GM12878 (cell line): ENCODE measurements at regions not wholly inside any gene's neighbourhood (a gene's known extent, or its start where the extent isn't known, plus 50 kb on each side); places are given as distances from the start of the nearest gene placed in this dataset.

Source experiments
- FOXM1 ChIP-seq: IDR thresholded peaks from 2 replicates; pipeline ENCODE4 v1.6.1; 2012; ENCODE audit warnings: low read depth, mild to moderate bottlenecking, inconsistent platforms, low read length, moderate library complexity
- GATAD2B ChIP-seq: fragments of 450-650 bp; conservative IDR thresholded peaks from 2 replicates; pipeline ENCODE4 v1.6.1; 2017; ENCODE audit warnings: low read depth, mild to moderate bottlenecking, moderate library complexity
- HDAC2 ChIP-seq: fragments of 200-600 bp; sonication (generic); IDR thresholded peaks from 2 replicates; pipeline ENCODE4 v1.6.1; 2017
- IRF4 ChIP-seq: IDR thresholded peaks from 2 replicates; pipeline ENCODE4 v1.6.1; 2011; ENCODE audit warnings: low read depth, low read length
- MLLT1 ChIP-seq: fragments of 450-650 bp; IDR thresholded peaks from 2 replicates; pipeline ENCODE4 v1.6.1; 2016; ENCODE audit warnings: mild to moderate bottlenecking
- NKRF ChIP-seq: fragments of 450-650 bp; conservative IDR thresholded peaks from 2 replicates; pipeline ENCODE4 v1.6.1; 2017; ENCODE audit warnings: mild to moderate bottlenecking, moderate library complexity
- PML ChIP-seq: IDR thresholded peaks from 2 replicates; pipeline ENCODE4 v1.6.1; 2012; ENCODE audit warnings: low read length, inconsistent platforms
- RUNX3 ChIP-seq: IDR thresholded peaks from 2 replicates; pipeline ENCODE4 v1.6.1; 2012; ENCODE audit warnings: low read length, inconsistent platforms
- SREBF2 ChIP-seq: IDR thresholded peaks from 2 replicates; pipeline ENCODE4 v1.6.1; 2012; ENCODE audit warnings: mild to moderate bottlenecking, low read length
- STAT1 ChIP-seq: fragments of 450-650 bp; conservative IDR thresholded peaks from 2 replicates; pipeline ENCODE4 v1.6.1; 2014; ENCODE audit warnings: antibody characterized with exemption, mild to moderate bottlenecking
- STAT3 ChIP-seq: IDR thresholded peaks from 2 replicates; pipeline ENCODE4 v1.6.1; 2011; ENCODE audit warnings: low read depth, low read length, improper control_type of control experiment
- ZNF274 ChIP-seq: IDR thresholded peaks from one replicate; pipeline ENCODE4 v1.8.0; 2011; ENCODE audit not compliant: insufficient read length, insufficient read depth
- TF ChIP-seq, protein P1 (sequence below): fragments of 450-650 bp; IDR thresholded peaks from 2 replicates; pipeline ENCODE4 v1.6.1; 2018; ENCODE audit warnings: borderline replicate concordance, mild to moderate bottlenecking; ENCODE audit not compliant: partially characterized antibody
- TF ChIP-seq, protein P2 (sequence below): fragments of 450-650 bp; IDR thresholded peaks from 2 replicates; pipeline ENCODE4 v1.6.1; 2014; ENCODE audit warnings: mild to moderate bottlenecking

DNA sequence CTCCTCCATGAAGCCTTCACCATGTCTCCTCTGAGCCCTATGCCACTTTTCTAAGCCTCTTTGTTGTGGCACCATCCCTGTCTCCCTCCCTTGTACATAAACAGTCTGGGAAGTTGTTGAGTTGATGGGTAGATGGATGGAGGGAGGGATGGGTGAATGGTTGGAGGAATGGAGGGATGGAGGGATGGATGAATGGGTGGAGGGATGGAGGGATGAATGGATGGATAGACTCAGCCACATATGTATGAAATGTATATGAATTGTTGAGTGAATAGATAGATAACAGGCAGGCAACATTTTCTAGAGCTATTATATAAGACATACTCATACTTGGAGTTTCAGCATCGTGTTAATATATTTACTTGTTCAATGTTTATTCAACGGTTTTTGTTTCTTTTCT is 58.3 kb upstream of the HES1 start (continued):
- TF ChIP-seq NKRF, result no peak
- no peak for TF ChIP-seq FOXM1
- no peak for TF ChIP-seq IRF4
- no peak for TF ChIP-seq ZNF274
- TF ChIP-seq GATAD2B, result no peak
- no peak for TF ChIP-seq RUNX3
- TF ChIP-seq MLLT1, result no peak
- no peak for TF ChIP-seq SREBF2
- TF ChIP-seq STAT1, result no peak
- TF ChIP-seq PML, result no peak
- TF ChIP-seq, protein P1, sequence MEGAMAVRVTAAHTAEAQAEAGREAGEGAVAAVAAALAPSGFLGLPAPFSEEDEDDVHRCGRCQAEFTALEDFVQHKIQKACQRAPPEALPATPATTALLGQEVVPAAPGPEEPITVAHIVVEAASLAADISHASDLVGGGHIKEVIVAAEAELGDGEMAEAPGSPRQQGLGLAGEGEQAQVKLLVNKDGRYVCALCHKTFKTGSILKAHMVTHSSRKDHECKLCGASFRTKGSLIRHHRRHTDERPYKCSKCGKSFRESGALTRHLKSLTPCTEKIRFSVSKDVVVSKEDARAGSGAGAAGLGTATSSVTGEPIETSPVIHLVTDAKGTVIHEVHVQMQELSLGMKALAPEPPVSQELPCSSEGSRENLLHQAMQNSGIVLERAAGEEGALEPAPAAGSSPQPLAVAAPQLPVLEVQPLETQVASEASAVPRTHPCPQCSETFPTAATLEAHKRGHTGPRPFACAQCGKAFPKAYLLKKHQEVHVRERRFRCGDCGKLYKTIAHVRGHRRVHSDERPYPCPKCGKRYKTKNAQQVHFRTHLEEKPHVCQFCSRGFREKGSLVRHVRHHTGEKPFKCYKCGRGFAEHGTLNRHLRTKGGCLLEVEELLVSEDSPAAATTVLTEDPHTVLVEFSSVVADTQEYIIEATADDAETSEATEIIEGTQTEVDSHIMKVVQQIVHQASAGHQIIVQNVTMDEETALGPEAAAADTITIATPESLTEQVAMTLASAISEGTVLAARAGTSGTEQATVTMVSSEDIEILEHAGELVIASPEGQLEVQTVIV, result no peak
- no peak for TF ChIP-seq HDAC2
- TF ChIP-seq, protein P2, sequence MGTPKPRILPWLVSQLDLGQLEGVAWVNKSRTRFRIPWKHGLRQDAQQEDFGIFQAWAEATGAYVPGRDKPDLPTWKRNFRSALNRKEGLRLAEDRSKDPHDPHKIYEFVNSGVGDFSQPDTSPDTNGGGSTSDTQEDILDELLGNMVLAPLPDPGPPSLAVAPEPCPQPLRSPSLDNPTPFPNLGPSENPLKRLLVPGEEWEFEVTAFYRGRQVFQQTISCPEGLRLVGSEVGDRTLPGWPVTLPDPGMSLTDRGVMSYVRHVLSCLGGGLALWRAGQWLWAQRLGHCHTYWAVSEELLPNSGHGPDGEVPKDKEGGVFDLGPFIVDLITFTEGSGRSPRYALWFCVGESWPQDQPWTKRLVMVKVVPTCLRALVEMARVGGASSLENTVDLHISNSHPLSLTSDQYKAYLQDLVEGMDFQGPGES, result no peak
- TF ChIP-seq STAT3, result no peak
